ENCODE measurements at regions not wholly inside any gene's neighbourhood (a gene's known extent, or its start where the extent isn't known, plus 50 kb on each side); places are given as distances from the start of the nearest gene placed in this dataset.

GRCh38 chr2:75870133-75870532 lies 159.4 kb upstream of the GCFC2 start:
- intact Hi-C loops (cut with DNase I) = no loop called here
- Histone ChIP-seq H3K4me3 (no peak overlapping the region), H3K4me1 (no peaks in the 10 kb centered on the region), H3K27ac (no peak overlapping the region), H3K9me3 (no peaks in the 10 kb centered on the region), H3K36me3 (no peaks in the 10 kb centered on the region), H3K27me3 (no peaks in the 10 kb centered on the region)
- TF ChIP-seq, protein P1, sequence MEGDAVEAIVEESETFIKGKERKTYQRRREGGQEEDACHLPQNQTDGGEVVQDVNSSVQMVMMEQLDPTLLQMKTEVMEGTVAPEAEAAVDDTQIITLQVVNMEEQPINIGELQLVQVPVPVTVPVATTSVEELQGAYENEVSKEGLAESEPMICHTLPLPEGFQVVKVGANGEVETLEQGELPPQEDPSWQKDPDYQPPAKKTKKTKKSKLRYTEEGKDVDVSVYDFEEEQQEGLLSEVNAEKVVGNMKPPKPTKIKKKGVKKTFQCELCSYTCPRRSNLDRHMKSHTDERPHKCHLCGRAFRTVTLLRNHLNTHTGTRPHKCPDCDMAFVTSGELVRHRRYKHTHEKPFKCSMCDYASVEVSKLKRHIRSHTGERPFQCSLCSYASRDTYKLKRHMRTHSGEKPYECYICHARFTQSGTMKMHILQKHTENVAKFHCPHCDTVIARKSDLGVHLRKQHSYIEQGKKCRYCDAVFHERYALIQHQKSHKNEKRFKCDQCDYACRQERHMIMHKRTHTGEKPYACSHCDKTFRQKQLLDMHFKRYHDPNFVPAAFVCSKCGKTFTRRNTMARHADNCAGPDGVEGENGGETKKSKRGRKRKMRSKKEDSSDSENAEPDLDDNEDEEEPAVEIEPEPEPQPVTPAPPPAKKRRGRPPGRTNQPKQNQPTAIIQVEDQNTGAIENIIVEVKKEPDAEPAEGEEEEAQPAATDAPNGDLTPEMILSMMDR (IDR thresholded peaks at IDR 0.05) = no peak
- no peak for DNase-seq (ENCODE audit: low spot score in 2 of 2)

GRCh38 chr2:75865702-75866101 lies 155.0 kb upstream of the GCFC2 start:
- H3K27ac ChIP-seq = no peak overlapping the region

GRCh38 chr2:75865083-75865482 lies 154.4 kb upstream of the GCFC2 start:
- Histone ChIP-seq H3K27ac (no peak overlapping the region), H3K4me1 (no peaks in the 10 kb centered on the region), H3K27me3 (no peaks in the 10 kb centered on the region), H3K9me3 (no peaks in the 10 kb centered on the region), H3K36me3 (no peaks in the 10 kb centered on the region), H3K4me3 (no peak overlapping the region)
- TF ChIP-seq, protein P1 (IDR thresholded peaks at IDR 0.05) = no peak
- DNase-seq (ENCODE audit: low spot score in 2 of 2) = no peak
- intact Hi-C loops (cut with DNase I) = no loop called here

More at GRCh38 chr2:75865702-75866101, 155.0 kb upstream of the GCFC2 start:
- TF ChIP-seq, protein P1 (IDR thresholded peaks at IDR 0.05) = no peak
- no peaks in the 10 kb centered on the region for H3K9me3 ChIP-seq
- DNase-seq (ENCODE audit: low spot score in 2 of 2) = no peak
- no peak overlapping the region for H3K4me3 ChIP-seq
- H3K27me3 ChIP-seq = no peaks in the 10 kb centered on the region
- H3K4me1 ChIP-seq = no peaks in the 10 kb centered on the region
- no peaks in the 10 kb centered on the region for H3K36me3 ChIP-seq
- intact Hi-C loops (cut with DNase I) = no loop called here

DNA sequence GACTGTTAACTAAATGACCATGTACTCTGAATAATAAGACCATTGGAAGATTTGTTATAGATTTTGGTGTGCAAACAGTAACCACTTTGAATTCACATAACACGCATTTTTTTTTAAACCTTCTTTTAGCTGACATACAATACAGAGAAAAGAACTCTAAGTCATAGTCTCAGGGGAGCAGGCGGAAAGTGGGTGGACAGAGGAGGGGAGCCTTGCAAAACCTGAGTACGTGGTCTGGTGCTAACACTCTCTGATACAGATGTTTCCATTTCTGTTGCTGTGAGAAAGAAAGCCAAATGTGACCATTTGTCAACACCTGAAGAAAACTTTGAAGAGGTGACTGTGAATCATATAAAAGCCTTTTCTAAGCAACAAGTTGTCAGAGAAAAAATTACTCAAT lies 151.8 kb upstream of the GCFC2 start:
- intact Hi-C loops (cut with DNase I) = no loop called here
- Histone ChIP-seq H3K4me3 (no peak overlapping the region), H3K27ac (no peak overlapping the region), H3K4me1 (no peaks in the 10 kb centered on the region), H3K9me3 (no peaks in the 10 kb centered on the region), H3K36me3 (no peaks in the 10 kb centered on the region), H3K27me3 (no peaks in the 10 kb centered on the region)
- TF ChIP-seq, protein P1 (IDR thresholded peaks at IDR 0.05) = no peak
- DNase-seq (ENCODE audit: low spot score in 2 of 2) = no peak

DNA sequence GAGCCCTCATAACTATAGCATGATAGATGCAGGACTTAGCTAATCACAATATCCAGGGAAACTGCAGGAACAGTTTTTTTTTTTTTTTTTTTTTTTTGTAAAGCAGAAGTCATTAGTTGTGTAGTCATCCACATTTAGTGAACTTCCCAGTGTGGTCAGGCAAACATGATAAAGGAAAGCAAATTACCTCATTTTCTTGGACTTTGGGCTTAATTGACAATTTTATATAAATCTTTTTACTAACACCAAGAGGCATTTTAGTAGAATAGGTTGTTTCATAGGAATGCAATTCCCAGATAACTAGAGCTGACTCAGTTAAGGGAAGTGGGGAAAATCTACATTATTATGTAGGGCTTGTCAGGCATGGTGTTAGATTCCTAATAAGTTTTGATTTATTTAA lies 142.7 kb upstream of the GCFC2 start:
- Histone ChIP-seq H3K27me3 (no peaks in the 10 kb centered on the region), H3K4me1 (no peaks in the 10 kb centered on the region), H3K4me3 (no peak overlapping the region), H3K27ac (no peak overlapping the region), H3K9me3 (no peaks in the 10 kb centered on the region), H3K36me3 (no peaks in the 10 kb centered on the region)
- DNase-seq (ENCODE audit: low spot score in 2 of 2) = no peak
- TF ChIP-seq, protein P1 (IDR thresholded peaks at IDR 0.05) = no peak
- intact Hi-C loops (cut with DNase I) = no loop called here

DNA sequence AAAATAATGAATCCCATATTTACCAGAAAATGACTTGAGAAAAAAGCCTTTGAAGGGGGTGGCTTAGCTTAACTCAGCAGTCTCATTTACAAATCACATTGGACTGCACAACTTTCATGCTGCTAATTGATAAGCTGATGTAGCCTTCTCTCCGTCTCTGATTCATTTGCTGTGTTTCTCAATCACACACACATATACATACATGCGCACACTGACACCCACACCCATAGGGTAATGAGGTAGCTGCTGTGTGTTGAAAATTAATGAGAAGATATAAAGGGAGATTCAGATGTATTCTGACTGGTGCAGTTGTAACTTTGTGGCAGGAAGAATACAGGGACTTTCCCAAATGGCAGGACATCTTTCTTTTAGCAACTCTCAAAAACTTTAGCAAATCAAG lies 141.9 kb upstream of the GCFC2 start:
- Histone ChIP-seq H3K36me3 (no peaks in the 10 kb centered on the region), H3K4me3 (no peak overlapping the region), H3K27ac (no peak overlapping the region), H3K27me3 (no peaks in the 10 kb centered on the region), H3K4me1 (no peaks in the 10 kb centered on the region), H3K9me3 (no peaks in the 10 kb centered on the region)
- intact Hi-C loops (cut with DNase I) = no loop called here
- TF ChIP-seq, protein P1 (IDR thresholded peaks at IDR 0.05) = no peak
- DNase-seq (ENCODE audit: low spot score in 2 of 2) = no peak

Measured in ascending aorta (tissue), 2 donors.